ENCODE measurements at regions not wholly inside any gene's neighbourhood (a gene's known extent, or its start where the extent isn't known, plus 50 kb on each side); places are given as distances from the start of the nearest gene placed in this dataset.

DNA sequence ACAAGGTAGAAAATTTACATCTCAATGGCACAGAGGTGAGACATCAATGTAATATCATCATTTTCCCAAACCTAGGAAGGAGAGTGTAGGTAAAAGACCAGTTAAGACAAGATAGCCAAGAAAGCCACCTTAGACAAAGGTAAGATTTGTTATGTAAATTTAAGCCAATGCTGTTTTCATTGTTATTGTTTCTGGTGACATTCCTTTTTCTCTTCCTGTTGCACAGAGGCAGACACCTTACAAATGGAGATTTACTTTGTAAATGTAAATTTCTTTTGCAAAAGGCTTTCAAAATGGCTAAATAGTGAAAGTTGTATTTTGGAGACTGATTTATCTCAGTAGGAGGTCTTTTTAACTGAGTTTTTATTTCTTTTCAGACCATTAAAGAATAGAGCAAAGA lies 159.1 kb downstream of the YIPF5 start:
- DNase-seq = no peak
- Histone ChIP-seq H3K4me1 (ENCODE audit: control extremely low read depth in 1 of 4, control insufficient read depth in 4 of 4, insufficient read depth in 4 of 4, low read length in 3 of 4) (no peaks in the 10 kb centered on the region), H3K9me3 (ENCODE audit: control extremely low read depth in 1 of 5, control insufficient read depth in 4 of 5, insufficient read depth in 2 of 5, low read depth in 1 of 5, low read length in 4 of 5) (peaks cover 0 to 9% (median 4%) of the 10 kb centered on the region in 5 experiments), H3K4me3 (ENCODE audit: control insufficient read depth in 1 of 7, extremely low read depth in 1 of 7, insufficient read depth in 4 of 7, low read depth in 2 of 7, low read length in 6 of 7) (no peak overlapping the region), H3K27me3 (replicated peaks in 2 of 5; ENCODE audit: control insufficient read depth in 4 of 5, insufficient read depth in 5 of 5, low read length in 4 of 5) (no peaks in the 10 kb centered on the region), H3K36me3 (ENCODE audit: control insufficient read depth in 4 of 4, insufficient read depth in 4 of 4, low read length in 3 of 4) (no peaks in the 10 kb centered on the region), H3K27ac (ENCODE audit: insufficient read depth in 1 of 2, low read depth in 1 of 2, low read length in 2 of 2, poor library complexity in 1 of 2, severe bottlenecking in 2 of 2) (no peak overlapping the region)
- ChIA-PET CTCF (no interaction called here), POLR2A (no interaction called here)

DNA sequence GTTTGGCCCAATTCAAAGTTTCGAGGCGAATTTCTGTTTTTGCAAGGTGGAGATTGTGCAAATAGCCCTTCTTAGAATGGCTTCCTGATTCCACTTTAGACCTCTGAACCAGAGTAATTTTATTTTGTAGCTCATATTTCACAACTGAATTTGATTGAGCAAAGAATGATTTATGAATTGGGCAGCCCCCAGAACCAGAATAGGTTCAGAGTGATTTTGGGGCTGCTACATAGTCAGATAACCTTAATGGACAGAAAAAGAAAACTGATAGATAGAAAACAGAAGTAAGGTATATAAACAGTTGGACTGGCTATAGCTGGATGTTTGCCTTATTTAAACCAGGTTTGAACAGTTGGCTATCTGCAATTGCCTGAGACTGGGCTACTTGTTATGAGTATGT lies 156.6 kb downstream of the YIPF5 start:
- no peaks in the 10 kb centered on the region for H3K4me1 ChIP-seq (ENCODE audit: control extremely low read depth in 1 of 4, control insufficient read depth in 4 of 4, insufficient read depth in 4 of 4, low read length in 3 of 4)
- ChIA-PET CTCF (no interaction called here), POLR2A (no interaction called here)
- H3K27ac ChIP-seq (ENCODE audit: insufficient read depth in 1 of 2, low read depth in 1 of 2, low read length in 2 of 2, poor library complexity in 1 of 2, severe bottlenecking in 2 of 2) = no peak overlapping the region
- peaks cover 0 to 9% (median 4%) of the 10 kb centered on the region in 5 experiments for H3K9me3 ChIP-seq (ENCODE audit: control extremely low read depth in 1 of 5, control insufficient read depth in 4 of 5, insufficient read depth in 2 of 5, low read depth in 1 of 5, low read length in 4 of 5)
- 100% methylated on average over 2 of the region's 2 CpGs for WGBS (ENCODE audit: insufficient coverage)
- no peaks in the 10 kb centered on the region for H3K27me3 ChIP-seq (replicated peaks in 2 of 5; ENCODE audit: control insufficient read depth in 4 of 5, insufficient read depth in 5 of 5, low read length in 4 of 5)
- no peak for DNase-seq
- H3K4me3 ChIP-seq (ENCODE audit: control insufficient read depth in 1 of 7, extremely low read depth in 1 of 7, insufficient read depth in 4 of 7, low read depth in 2 of 7, low read length in 6 of 7) = no peak overlapping the region
- no peaks in the 10 kb centered on the region for H3K36me3 ChIP-seq (ENCODE audit: control insufficient read depth in 4 of 4, insufficient read depth in 4 of 4, low read length in 3 of 4)

DNA sequence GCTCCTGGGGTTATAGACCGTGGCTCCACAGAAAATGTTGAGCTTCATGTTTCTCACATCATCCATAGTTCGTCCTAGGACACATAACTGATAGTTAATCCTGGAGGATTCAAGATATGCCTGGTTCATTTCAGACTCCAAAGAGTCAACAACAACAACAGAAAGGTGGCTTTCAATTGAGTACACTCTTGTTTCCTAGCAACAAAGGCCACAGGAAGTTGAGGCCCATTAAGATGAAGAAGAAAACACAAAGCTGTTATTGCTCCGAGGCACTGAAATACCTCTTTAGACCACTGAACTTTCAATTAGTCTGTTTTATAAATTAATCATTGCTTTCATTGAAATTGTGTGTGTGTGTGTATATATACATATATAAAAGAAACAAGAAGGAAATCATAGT lies 154.5 kb downstream of the YIPF5 start:
- Histone ChIP-seq H3K27ac (ENCODE audit: insufficient read depth in 1 of 2, low read depth in 1 of 2, low read length in 2 of 2, poor library complexity in 1 of 2, severe bottlenecking in 2 of 2) (no peak overlapping the region), H3K36me3 (ENCODE audit: control insufficient read depth in 4 of 4, insufficient read depth in 4 of 4, low read length in 3 of 4) (no peaks in the 10 kb centered on the region), H3K27me3 (replicated peaks in 2 of 5; ENCODE audit: control insufficient read depth in 4 of 5, insufficient read depth in 5 of 5, low read length in 4 of 5) (no peaks in the 10 kb centered on the region), H3K9me3 (ENCODE audit: control extremely low read depth in 1 of 5, control insufficient read depth in 4 of 5, insufficient read depth in 2 of 5, low read depth in 1 of 5, low read length in 4 of 5) (peaks cover 0 to 5% (median 2%) of the 10 kb centered on the region in 5 experiments), H3K4me3 (ENCODE audit: control insufficient read depth in 1 of 7, extremely low read depth in 1 of 7, insufficient read depth in 4 of 7, low read depth in 2 of 7, low read length in 6 of 7) (no peak overlapping the region), H3K4me1 (ENCODE audit: control extremely low read depth in 1 of 4, control insufficient read depth in 4 of 4, insufficient read depth in 4 of 4, low read length in 3 of 4) (no peaks in the 10 kb centered on the region)
- WGBS (ENCODE audit: insufficient coverage) = 100% methylated on average over 1 of the region's 3 CpGs
- CTCF ChIA-PET = no interaction called here
- no peak for DNase-seq
- POLR2A ChIA-PET = no interaction called here

- Histone ChIP-seq H3K4me1 (ENCODE audit: control extremely low read depth in 1 of 4, control insufficient read depth in 4 of 4, insufficient read depth in 4 of 4, low read length in 3 of 4) (no peaks in the 10 kb centered on the region), H3K4me3 (ENCODE audit: control insufficient read depth in 1 of 7, extremely low read depth in 1 of 7, insufficient read depth in 4 of 7, low read depth in 2 of 7, low read length in 6 of 7) (no peak overlapping the region), H3K9me3 (ENCODE audit: control extremely low read depth in 1 of 5, control insufficient read depth in 4 of 5, insufficient read depth in 2 of 5, low read depth in 1 of 5, low read length in 4 of 5) (peaks cover 0 to 6% (median 2%) of the 10 kb centered on the region in 5 experiments), H3K27me3 (replicated peaks in 2 of 5; ENCODE audit: control insufficient read depth in 4 of 5, insufficient read depth in 5 of 5, low read length in 4 of 5) (no peaks in the 10 kb centered on the region), H3K27ac (ENCODE audit: insufficient read depth in 1 of 2, low read depth in 1 of 2, low read length in 2 of 2, poor library complexity in 1 of 2, severe bottlenecking in 2 of 2) (no peak overlapping the region), H3K36me3 (ENCODE audit: control insufficient read depth in 4 of 4, insufficient read depth in 4 of 4, low read length in 3 of 4) (no peaks in the 10 kb centered on the region)
- no peak for DNase-seq
- ChIA-PET CTCF (no interaction called here), POLR2A (no interaction called here)
- 98% methylated on average over 6 of the region's 7 CpGs for WGBS (ENCODE audit: insufficient coverage)
Measured at GRCh38 chr5:144017119-144017518, 153.3 kb downstream of the YIPF5 start.

GRCh38 chr5:144017631-144018030 lies 152.8 kb downstream of the YIPF5 start:
- Histone ChIP-seq H3K36me3 (ENCODE audit: control insufficient read depth in 4 of 4, insufficient read depth in 4 of 4, low read length in 3 of 4) (no peaks in the 10 kb centered on the region), H3K27ac (ENCODE audit: insufficient read depth in 1 of 2, low read depth in 1 of 2, low read length in 2 of 2, poor library complexity in 1 of 2, severe bottlenecking in 2 of 2) (no peak overlapping the region), H3K4me3 (ENCODE audit: control insufficient read depth in 1 of 7, extremely low read depth in 1 of 7, insufficient read depth in 4 of 7, low read depth in 2 of 7, low read length in 6 of 7) (no peak overlapping the region), H3K9me3 (ENCODE audit: control extremely low read depth in 1 of 5, control insufficient read depth in 4 of 5, insufficient read depth in 2 of 5, low read depth in 1 of 5, low read length in 4 of 5) (peaks cover 0 to 8% (median 2%) of the 10 kb centered on the region in 5 experiments), H3K4me1 (ENCODE audit: control extremely low read depth in 1 of 4, control insufficient read depth in 4 of 4, insufficient read depth in 4 of 4, low read length in 3 of 4) (no peaks in the 10 kb centered on the region), H3K27me3 (replicated peaks in 2 of 5; ENCODE audit: control insufficient read depth in 4 of 5, insufficient read depth in 5 of 5, low read length in 4 of 5) (no peaks in the 10 kb centered on the region)
- ChIA-PET POLR2A (no interaction called here), CTCF (no interaction called here)
- 100% methylated on average over 3 of the region's 6 CpGs for WGBS (ENCODE audit: insufficient coverage)
- DNase-seq = no peak

- DNase-seq = no peak
- CTCF ChIA-PET = no interaction called here
- no CpG with 5 or more reads among the region's 1 CpG for WGBS (ENCODE audit: insufficient coverage)
- POLR2A ChIA-PET = no interaction called here
- no peaks in the 10 kb centered on the region for H3K27me3 ChIP-seq (replicated peaks in 2 of 5; ENCODE audit: control insufficient read depth in 4 of 5, insufficient read depth in 5 of 5, low read length in 4 of 5)
- H3K4me1 ChIP-seq (ENCODE audit: control extremely low read depth in 1 of 4, control insufficient read depth in 4 of 4, insufficient read depth in 4 of 4, low read length in 3 of 4) = no peaks in the 10 kb centered on the region
- H3K4me3 ChIP-seq (ENCODE audit: control insufficient read depth in 1 of 7, extremely low read depth in 1 of 7, insufficient read depth in 4 of 7, low read depth in 2 of 7, low read length in 6 of 7) = no peak overlapping the region
- H3K36me3 ChIP-seq (ENCODE audit: control insufficient read depth in 4 of 4, insufficient read depth in 4 of 4, low read length in 3 of 4) = no peaks in the 10 kb centered on the region
- peaks cover 0 to 3% (median 0%) of the 10 kb centered on the region in 5 experiments for H3K9me3 ChIP-seq (ENCODE audit: control extremely low read depth in 1 of 5, control insufficient read depth in 4 of 5, insufficient read depth in 2 of 5, low read depth in 1 of 5, low read length in 4 of 5)
- H3K27ac ChIP-seq (ENCODE audit: insufficient read depth in 1 of 2, low read depth in 1 of 2, low read length in 2 of 2, poor library complexity in 1 of 2, severe bottlenecking in 2 of 2) = no peak overlapping the region
Measured at GRCh38 chr5:144024090-144024489, 146.4 kb downstream of the YIPF5 start.

DNA sequence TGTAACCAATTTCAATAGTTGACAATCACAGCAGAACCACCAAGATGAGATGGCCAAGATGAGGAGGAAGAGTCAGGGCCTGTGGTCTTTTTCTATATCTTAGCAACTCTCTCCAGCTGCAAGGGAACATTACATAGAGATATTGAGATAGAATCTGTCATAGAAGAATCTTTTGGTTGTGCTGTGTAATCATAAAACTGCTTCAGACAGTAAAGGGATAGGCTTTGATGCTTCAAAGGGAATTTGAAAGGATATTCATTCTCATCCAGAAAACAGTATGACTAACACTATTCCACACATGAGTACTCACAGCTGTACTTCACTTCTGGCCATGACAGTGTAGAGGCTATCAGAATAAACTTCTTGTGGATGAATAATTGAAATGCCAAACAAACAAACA lies 145.9 kb downstream of the YIPF5 start:
- no peaks in the 10 kb centered on the region for H3K36me3 ChIP-seq (ENCODE audit: control insufficient read depth in 4 of 4, insufficient read depth in 4 of 4, low read length in 3 of 4)
- no peaks in the 10 kb centered on the region for H3K4me1 ChIP-seq (ENCODE audit: control extremely low read depth in 1 of 4, control insufficient read depth in 4 of 4, insufficient read depth in 4 of 4, low read length in 3 of 4)
- no peaks in the 10 kb centered on the region for H3K27me3 ChIP-seq (replicated peaks in 2 of 5; ENCODE audit: control insufficient read depth in 4 of 5, insufficient read depth in 5 of 5, low read length in 4 of 5)
- ChIA-PET POLR2A (no interaction called here), CTCF (no interaction called here)
- H3K4me3 ChIP-seq (ENCODE audit: control insufficient read depth in 1 of 7, extremely low read depth in 1 of 7, insufficient read depth in 4 of 7, low read depth in 2 of 7, low read length in 6 of 7) = no peak overlapping the region
- peaks cover 0 to 3% (median 0%) of the 10 kb centered on the region in 5 experiments for H3K9me3 ChIP-seq (ENCODE audit: control extremely low read depth in 1 of 5, control insufficient read depth in 4 of 5, insufficient read depth in 2 of 5, low read depth in 1 of 5, low read length in 4 of 5)
- no peak for DNase-seq
- no peak overlapping the region for H3K27ac ChIP-seq (ENCODE audit: insufficient read depth in 1 of 2, low read depth in 1 of 2, low read length in 2 of 2, poor library complexity in 1 of 2, severe bottlenecking in 2 of 2)
